GM20000 (cell line): ENCODE measurements at regions not wholly inside any gene's neighbourhood (a gene's known extent, or its start where the extent isn't known, plus 50 kb on each side); places are given as distances from the start of the nearest gene placed in this dataset.

ENCODE experiments used
- DNase-seq: peaks from one replicate; pipeline ENCODE4 v3.0.0; 2012; ENCODE audit warnings: low spot score
- CTCF ChIP-seq: IDR thresholded peaks from 2 replicates; pipeline ENCODE4 v1.5.1; 2012; ENCODE audit warnings: mild to moderate bottlenecking, control low read depth; ENCODE audit errors: extremely low read depth, missing control alignments

- no peak for TF ChIP-seq CTCF
- no peak for DNase-seq
These were observed 140.2 kb upstream of the LYSMD4 start for GRCh38 chr15:99873451-99873850.

GRCh38 chr15:99863550-99864198 is 130.4 kb upstream of the LYSMD4 start:
- TF ChIP-seq CTCF, result no peak
- no peak for DNase-seq

- no peak for DNase-seq
- TF ChIP-seq CTCF, result no peak
These were observed 124.6 kb upstream of the LYSMD4 start for GRCh38 chr15:99857836-99858235.

- no peak for TF ChIP-seq CTCF
- DNase-seq, result no peak
These were observed 117.3 kb upstream of the LYSMD4 start for GRCh38 chr15:99850517-99850916.

DNA sequence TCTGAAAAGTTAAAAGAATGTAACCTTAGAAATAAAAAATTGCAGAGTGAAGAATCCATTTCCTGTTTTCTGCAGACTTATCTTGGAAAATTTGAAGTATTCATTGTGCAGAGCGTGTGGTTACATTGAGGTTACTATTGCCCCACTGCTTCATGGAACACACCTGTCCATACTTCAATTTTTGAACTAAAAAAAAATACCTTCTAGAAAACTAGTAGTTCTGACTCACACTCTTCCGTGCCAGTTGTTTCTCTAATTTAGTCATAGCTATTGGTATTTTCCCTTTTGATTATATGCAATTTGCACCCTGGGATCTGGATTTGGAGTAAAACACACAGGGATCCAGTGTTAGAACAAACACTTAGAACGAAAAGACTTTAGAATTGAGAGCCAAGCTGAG is 111.8 kb upstream of the LYSMD4 start:
- TF ChIP-seq CTCF, result no peak
- DNase-seq, result no peak

GRCh38 chr15:99844150-99844549 is 110.9 kb upstream of the LYSMD4 start:
- no peak for TF ChIP-seq CTCF
- no peak for DNase-seq

DNA sequence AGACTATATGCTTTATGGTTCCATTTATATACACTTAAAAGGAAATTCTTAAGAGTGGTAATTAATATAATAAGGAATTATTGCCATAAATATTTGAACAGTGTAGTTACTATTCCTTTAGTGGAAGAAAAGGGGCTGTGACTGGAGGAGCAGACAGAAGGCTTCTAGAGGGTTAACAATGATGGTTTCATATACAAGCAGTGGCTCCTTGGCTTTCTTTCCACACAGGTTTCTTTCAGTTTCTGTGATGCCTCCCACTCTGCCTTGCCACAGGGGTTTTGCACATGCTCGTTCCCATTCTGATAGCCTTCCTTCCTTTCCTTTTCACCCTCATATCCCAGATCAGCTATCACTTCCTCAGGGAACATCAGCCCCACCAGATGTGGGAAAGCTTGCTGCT is 108.8 kb upstream of the LYSMD4 start:
- TF ChIP-seq CTCF, result no peak
- DNase-seq, result no peak
